H1 (cell line): ENCODE measurements at regions not wholly inside any gene's neighbourhood (a gene's known extent, or its start where the extent isn't known, plus 50 kb on each side); places are given as distances from the start of the nearest gene placed in this dataset.

Experiments
- CTCF ChIP-seq, 3 experiments: IDR thresholded peaks; 1 replicate in 2 of 3; 2 replicates in 1 of 3; pipeline versions ENCODE4 v1.5.1 to v1.6.1; 2011; ENCODE audit warnings: low read length in 3 of 3, mild to moderate bottlenecking in 3 of 3, inconsistent platforms in 2 of 3, low read depth in 1 of 3, moderate library complexity in 1 of 3; ENCODE audit not compliant: insufficient read depth in 1 of 3; ENCODE audit errors: control extremely low read depth in 1 of 3
- JUN ChIP-seq: IDR thresholded peaks from 2 replicates; pipeline ENCODE4 v1.6.1; 2011; ENCODE audit warnings: low read depth, mild to moderate bottlenecking, improper control_type of control experiment, low read length

GRCh38 chr18:1392046-1392445, 487.4 kb downstream of the ADCYAP1 start:
- TF ChIP-seq JUN: no peak
- TF ChIP-seq CTCF (IDR thresholded peaks at IDR 0.05; ENCODE audit: control extremely low read depth in 1 of 3, insufficient read depth in 1 of 3, low read depth in 1 of 3, low read length in 3 of 3): no peak
